Epithelial cell of esophagus (primary cell): ENCODE measurements at regions not wholly inside any gene's neighbourhood (a gene's known extent, or its start where the extent isn't known, plus 50 kb on each side); places are given as distances from the start of the nearest gene placed in this dataset.
"Not testable (repeated sequence)": the region's sequence is repeated elsewhere in the genome, so short reads cannot be mapped to it uniquely, and the experiment has no call there.

ENCODE experiments used
- DNase-seq: peaks from one replicate; pipeline ENCODE4 v3.0.0; 2010; ENCODE audit warnings: low read depth
- H3K4me3 ChIP-seq: 2 replicates; pipeline ENCODE4 v1.5.1; 2011; ENCODE audit warnings: mild to moderate bottlenecking, low read length, control low read depth
- TF ChIP-seq, protein P1 (sequence below): IDR thresholded peaks from 2 replicates; pipeline ENCODE4 v1.5.1; 2011; ENCODE audit warnings: low read depth, mild to moderate bottlenecking, low read length, control low read depth, inconsistent platforms; ENCODE audit not compliant: insufficient read depth; ENCODE audit errors: missing control alignments

DNA sequence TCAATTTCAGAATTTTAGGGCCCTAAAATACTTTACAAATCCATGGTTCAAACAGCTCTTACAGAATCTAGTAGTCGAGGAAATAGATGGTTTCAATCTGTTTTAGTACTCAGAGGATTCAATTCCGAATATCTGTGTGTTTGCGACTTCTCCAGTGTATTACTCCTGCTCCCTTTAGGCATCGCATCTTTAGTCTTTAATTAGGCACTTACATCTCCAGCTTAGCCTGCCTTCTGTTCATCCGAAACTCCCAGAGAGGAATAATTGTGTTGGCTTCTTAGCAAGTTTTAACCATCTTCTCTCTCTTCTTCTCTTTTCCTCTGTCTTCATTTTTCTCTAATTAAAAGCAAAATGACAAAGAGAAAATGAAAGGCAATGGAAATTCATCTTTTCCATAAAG is 1901.3 kb upstream of the TENM3 start:
- no peak for DNase-seq
- H3K4me3 ChIP-seq: no peak overlapping the region
- TF ChIP-seq, protein P1, sequence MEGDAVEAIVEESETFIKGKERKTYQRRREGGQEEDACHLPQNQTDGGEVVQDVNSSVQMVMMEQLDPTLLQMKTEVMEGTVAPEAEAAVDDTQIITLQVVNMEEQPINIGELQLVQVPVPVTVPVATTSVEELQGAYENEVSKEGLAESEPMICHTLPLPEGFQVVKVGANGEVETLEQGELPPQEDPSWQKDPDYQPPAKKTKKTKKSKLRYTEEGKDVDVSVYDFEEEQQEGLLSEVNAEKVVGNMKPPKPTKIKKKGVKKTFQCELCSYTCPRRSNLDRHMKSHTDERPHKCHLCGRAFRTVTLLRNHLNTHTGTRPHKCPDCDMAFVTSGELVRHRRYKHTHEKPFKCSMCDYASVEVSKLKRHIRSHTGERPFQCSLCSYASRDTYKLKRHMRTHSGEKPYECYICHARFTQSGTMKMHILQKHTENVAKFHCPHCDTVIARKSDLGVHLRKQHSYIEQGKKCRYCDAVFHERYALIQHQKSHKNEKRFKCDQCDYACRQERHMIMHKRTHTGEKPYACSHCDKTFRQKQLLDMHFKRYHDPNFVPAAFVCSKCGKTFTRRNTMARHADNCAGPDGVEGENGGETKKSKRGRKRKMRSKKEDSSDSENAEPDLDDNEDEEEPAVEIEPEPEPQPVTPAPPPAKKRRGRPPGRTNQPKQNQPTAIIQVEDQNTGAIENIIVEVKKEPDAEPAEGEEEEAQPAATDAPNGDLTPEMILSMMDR: no peak

DNA sequence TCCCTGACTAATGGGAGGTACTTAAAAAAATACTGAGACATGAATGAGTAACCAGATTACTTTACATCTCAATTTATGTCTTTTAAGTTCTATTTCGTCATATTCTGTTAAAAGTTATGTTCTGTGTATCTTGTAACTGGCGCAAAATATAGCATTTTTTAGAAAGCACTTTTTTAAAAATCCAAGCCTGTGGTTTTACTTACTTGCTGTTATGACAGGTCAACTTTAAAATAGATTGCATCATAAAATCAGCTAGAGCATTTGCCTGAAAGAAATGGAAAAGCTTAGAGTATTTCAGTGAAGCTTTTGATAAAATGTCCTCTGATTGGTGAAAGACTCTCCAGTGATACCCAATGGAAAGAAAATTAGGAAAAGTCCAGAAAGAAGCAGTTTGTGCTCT is 1892.3 kb upstream of the TENM3 start:
- no peak overlapping the region for H3K4me3 ChIP-seq
- DNase-seq: no peak
- TF ChIP-seq, protein P1: no peak

DNA sequence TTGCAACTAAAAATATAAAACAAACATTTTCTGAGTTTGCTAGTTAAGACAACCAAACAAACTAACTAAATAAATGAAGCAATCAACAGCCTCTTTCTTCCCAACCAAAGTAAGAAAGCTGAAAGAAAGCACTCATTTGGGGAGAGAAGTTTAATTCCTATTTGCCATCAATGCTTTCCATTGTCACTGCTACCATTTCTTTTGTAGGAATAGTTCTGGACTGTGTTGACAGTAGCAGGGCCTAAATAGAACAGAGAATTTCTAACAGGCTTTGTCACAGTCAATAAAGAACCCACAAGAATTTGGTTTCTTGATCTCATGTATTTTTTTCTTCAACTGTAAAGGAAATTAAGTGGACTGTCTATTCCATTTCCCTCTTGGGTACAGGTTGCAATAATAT is 1886.4 kb upstream of the TENM3 start:
- TF ChIP-seq, protein P1: no peak
- DNase-seq: no peak
- H3K4me3 ChIP-seq: no peak overlapping the region

DNA sequence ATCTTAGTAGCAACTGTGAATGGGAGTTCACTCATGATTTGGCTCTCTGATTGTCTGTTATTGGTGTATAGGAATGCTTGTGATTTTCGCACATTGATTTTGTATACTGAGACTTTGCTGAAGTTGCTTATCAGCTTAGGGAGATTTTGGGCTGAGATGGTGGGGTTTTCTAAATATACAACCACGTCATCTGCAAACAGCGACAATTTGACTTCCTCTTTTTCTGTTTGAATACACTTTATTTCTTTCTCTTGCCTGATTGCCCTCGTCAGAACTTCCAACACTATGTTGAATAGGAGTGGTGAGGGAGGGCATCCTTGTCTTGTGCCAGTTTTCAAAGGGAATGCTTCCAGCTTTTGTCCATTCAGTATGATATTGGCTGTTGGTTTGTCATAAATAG is 1883.1 kb upstream of the TENM3 start:
- not testable (repeated sequence) for DNase-seq, H3K4me3 ChIP-seq

DNA sequence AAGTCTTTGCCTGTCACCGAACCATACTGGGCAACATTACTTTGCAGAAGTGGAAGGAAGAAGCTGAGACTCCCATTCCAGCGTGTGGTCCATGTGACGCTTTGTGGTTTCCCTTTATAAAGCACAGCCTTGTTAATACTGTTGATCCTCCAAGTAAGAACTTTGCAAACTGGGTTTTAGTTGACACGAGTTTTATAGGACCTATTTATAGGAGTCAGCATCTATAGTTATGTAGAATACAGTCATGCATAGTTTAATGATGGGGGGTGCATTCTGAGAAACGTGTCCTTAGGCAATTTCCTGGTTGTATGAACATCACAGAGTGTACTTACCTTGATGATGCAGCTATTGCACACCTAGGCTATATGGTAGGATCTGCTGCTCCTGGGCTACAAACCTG is 1879.4 kb upstream of the TENM3 start:
- peak; percentile 61 for DNase-seq
- H3K4me3 ChIP-seq: no peak overlapping the region
- TF ChIP-seq, protein P1: no peak

DNA sequence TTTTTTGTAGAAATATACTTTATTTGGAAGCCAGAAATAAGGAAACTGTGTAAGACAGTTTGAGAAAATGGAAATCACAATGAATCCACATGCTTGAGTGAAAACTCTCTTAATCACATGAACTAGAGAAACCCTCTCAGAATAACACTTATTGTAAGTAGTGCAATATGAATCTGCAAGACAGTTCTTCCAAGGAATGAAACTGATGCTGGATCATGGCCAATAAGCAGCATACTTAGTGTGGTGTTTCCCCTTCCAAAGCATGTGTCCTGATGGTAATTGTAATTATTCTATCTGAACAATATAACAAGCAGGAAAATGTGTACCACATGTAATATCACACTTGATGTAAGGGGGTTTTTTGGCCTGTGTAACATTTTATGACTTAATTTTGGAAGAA is 1870.5 kb upstream of the TENM3 start:
- TF ChIP-seq, protein P1: no peak
- DNase-seq: no peak
- no peak overlapping the region for H3K4me3 ChIP-seq

DNA sequence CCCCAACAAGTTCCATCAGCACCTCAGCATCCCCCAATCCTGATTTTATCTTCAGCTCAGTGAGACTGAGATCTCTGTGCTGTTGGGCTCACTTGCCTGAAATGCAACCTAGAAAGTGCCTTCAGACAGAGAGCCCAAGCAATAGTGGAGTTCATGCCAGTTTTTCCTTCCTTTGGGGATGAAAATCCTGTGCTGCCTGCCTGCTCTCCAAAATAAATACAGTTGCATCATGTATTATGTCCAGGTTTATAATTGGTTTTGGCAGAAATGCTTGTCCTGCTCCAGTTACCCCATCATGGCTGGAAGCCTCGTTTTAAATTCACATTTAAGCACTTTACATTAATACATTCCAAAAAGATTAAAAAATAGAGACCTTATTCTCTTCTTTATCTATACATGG is 1865.5 kb upstream of the TENM3 start:
- no peak overlapping the region for H3K4me3 ChIP-seq
- TF ChIP-seq, protein P1: no peak
- DNase-seq: no peak

DNA sequence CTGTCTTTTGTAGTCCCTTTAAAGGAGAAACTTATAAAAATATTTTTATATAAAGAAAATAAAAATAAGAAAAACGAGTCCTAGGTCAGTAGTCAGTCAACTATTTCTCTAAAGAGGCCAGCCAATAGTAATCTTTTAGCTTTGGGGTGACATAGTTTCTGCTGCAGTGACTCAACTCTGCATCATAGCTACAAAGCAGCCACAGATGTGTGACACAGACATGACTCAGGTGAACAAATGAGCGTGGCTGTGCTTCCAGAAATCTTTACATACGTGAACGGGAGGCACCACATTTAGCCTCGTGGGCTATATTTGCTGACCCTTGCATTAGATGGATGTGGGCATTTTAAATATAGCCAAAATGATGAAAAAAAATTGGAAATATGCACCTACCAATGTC is 1862.5 kb upstream of the TENM3 start:
- no peak overlapping the region for H3K4me3 ChIP-seq
- DNase-seq: peak; percentile 95
- TF ChIP-seq, protein P1: no peak
